Spleen (tissue), 11 donors: ENCODE measurements at regions not wholly inside any gene's neighbourhood (a gene's known extent, or its start where the extent isn't known, plus 50 kb on each side); places are given as distances from the start of the nearest gene placed in this dataset.

Experiments
- DNase-seq: peaks from one replicate; pipeline ENCODE4 v3.0.0-alpha.2; 2020
- H3K27ac ChIP-seq, 8 donors: fragments of 200-600 bp; sonication (generic) in 7 of 8; 1 replicate in 4 of 8; 2 replicates in 4 of 8; pipeline versions ENCODE4 v1.5.0 to v1.8.0; 2016 to 2021; ENCODE audit warnings: inconsistent platforms in 4 of 8, mild to moderate bottlenecking in 4 of 8, moderate library complexity in 1 of 8
- H3K27me3 ChIP-seq, 7 donors: fragments of 200-600 bp; sonication (generic) in 6 of 7; replicated peaks in 1 of 7; 1 replicate in 4 of 7; 2 replicates in 3 of 7; pipeline versions ENCODE4 v1.5.0 to v1.8.0; 2016 to 2021; ENCODE audit warnings: inconsistent platforms in 3 of 7, mild to moderate bottlenecking in 1 of 7
- H3K36me3 ChIP-seq, 6 donors: fragments of 200-600 bp; sonication (generic) in 5 of 6; 1 replicate in 4 of 6; 2 replicates in 2 of 6; pipeline versions ENCODE4 v1.5.0 to v1.8.0; 2016 to 2021; ENCODE audit warnings: inconsistent platforms in 2 of 6
- H3K4me1 ChIP-seq, 6 donors: fragments of 200-600 bp; sonication (generic) in 5 of 6; 1 replicate in 3 of 6; 2 replicates in 3 of 6; pipeline versions ENCODE4 v1.5.0 to v1.8.0; 2016 to 2021; ENCODE audit warnings: inconsistent platforms in 3 of 6
- H3K4me3 ChIP-seq, 8 donors: fragments of 200-600 bp; sonication (generic) in 7 of 8; 1 replicate in 4 of 8; 2 replicates in 4 of 8; pipeline versions ENCODE4 v1.5.0 to v1.8.0; 2016 to 2021; ENCODE audit warnings: inconsistent platforms in 4 of 8, mild to moderate bottlenecking in 4 of 8, moderate library complexity in 2 of 8
- H3K9me3 ChIP-seq, 8 donors: fragments of 200-600 bp; sonication (generic) in 7 of 8; 1 replicate in 4 of 8; 2 replicates in 4 of 8; pipeline versions ENCODE4 v1.5.0 to v1.8.0; 2016 to 2021; ENCODE audit warnings: inconsistent platforms in 4 of 8
- CTCF ChIP-seq, 11 experiments: fragments of 200-600 bp in 7 of 11; fragments of 450-650 bp in 4 of 11; sonication (generic) in 4 of 11; IDR thresholded peaks in 8 of 11; conservative IDR thresholded peaks in 3 of 11; 1 replicate in 7 of 11; 2 replicates in 4 of 11; pipeline versions ENCODE4 v1.4.0 to v1.8.0; 2016 to 2021; ENCODE audit warnings: antibody characterized with exemption in 11 of 11, inconsistent platforms in 4 of 11, mild to moderate bottlenecking in 1 of 11
- POLR2A ChIP-seq, 3 donors: fragments of 450-650 bp; IDR thresholded peaks; one replicate each; pipeline ENCODE4 v1.5.1; 2017; ENCODE audit warnings: antibody characterized with exemption in 3 of 3, mild to moderate bottlenecking in 1 of 3
- POLR2AphosphoS5 ChIP-seq, 3 donors: sonication (generic); formaldehyde crosslinking; IDR thresholded peaks; one replicate each; pipeline ENCODE4 v1.5.1; 2017; ENCODE audit warnings: antibody characterized with exemption in 3 of 3
- WGBS, 5 donors: extraction: QIAGEN DNeasy Blood & Tissue Kit in 3 of 5; methylation state at CpG; one replicate each; pipeline versions ENCODE4 v1.1.5 to v1.1.7; 2013 to 2018; 5-methylcytosine and 5-hydroxymethylcytosine counted together
- intact Hi-C: fragments of 100-400 bp; cut with DNase I; formaldehyde crosslinking; loops from one replicate; pipeline ENCODE4 v1.15.0; 2023; ENCODE audit warnings: low total_unique reads
- donor health status: healthy with polysubstance abuse.
- donor health status: DM: no; HTN: no; CAD: no; lungs with moderate emphysema.
- donor health status: DM: no; HTN: no; CAD: no.
- donor health status: Bipolar disorder and iron deficiency.
- donor health status: healthy.
- donor health status: DM: no; HTN: no; CAD: no.
- donor health status: DM: yes; HTN: yes; CAD: no.

- TF ChIP-seq POLR2AphosphoS5 (IDR thresholded peaks at IDR 0.05) = no peak
- TF ChIP-seq CTCF (IDR thresholded peaks at IDR 0.05 in 8 of 11, conservative IDR thresholded peaks at IDR 0.05 in 3 of 11) = no peak
- no peak for TF ChIP-seq POLR2A (IDR thresholded peaks at IDR 0.05)
- no peaks in the 10 kb centered on the region for H3K4me1 ChIP-seq
- peaks cover 0 to 20% (median 2%) of the 10 kb centered on the region in 8 donors for H3K9me3 ChIP-seq
- H3K4me3 ChIP-seq = no peak overlapping the region
- WGBS, 5 donors = 76 to 93% (median 84%) methylated on average over 2 of the region's 2 CpGs
- intact Hi-C loops = no loop called here
- no peak for DNase-seq
- H3K36me3 ChIP-seq = no peaks in the 10 kb centered on the region
- H3K27me3 ChIP-seq = no peaks in the 10 kb centered on the region
- no peak overlapping the region for H3K27ac ChIP-seq
Observed at GRCh38 chr5:4359847-4360246, 764.2 kb downstream of the IRX1 start.

GRCh38 chr5:4361753-4362152 lies 766.1 kb downstream of the IRX1 start:
- intact Hi-C loops = no loop called here
- no peaks in the 10 kb centered on the region for H3K36me3 ChIP-seq
- no peaks in the 10 kb centered on the region for H3K4me1 ChIP-seq
- peaks cover 0 to 13% (median 0%) of the 10 kb centered on the region in 8 donors for H3K9me3 ChIP-seq
- no peak overlapping the region for H3K4me3 ChIP-seq
- 68 to 80% (median 76%) methylated on average over 3 of the region's 3 CpGs for WGBS, 5 donors
- H3K27me3 ChIP-seq = no peaks in the 10 kb centered on the region
- no peak overlapping the region for H3K27ac ChIP-seq
- DNase-seq = no peak
- TF ChIP-seq POLR2A (IDR thresholded peaks at IDR 0.05) (no peak), POLR2AphosphoS5 (IDR thresholded peaks at IDR 0.05) (no peak), CTCF (IDR thresholded peaks at IDR 0.05 in 8 of 11, conservative IDR thresholded peaks at IDR 0.05 in 3 of 11) (no peak)

- H3K27ac ChIP-seq = no peak overlapping the region
- no peaks in the 10 kb centered on the region for H3K4me1 ChIP-seq
- intact Hi-C loops = no loop called here
- TF ChIP-seq POLR2A (IDR thresholded peaks at IDR 0.05) = no peak
- no peak for TF ChIP-seq CTCF (IDR thresholded peaks at IDR 0.05 in 8 of 11, conservative IDR thresholded peaks at IDR 0.05 in 3 of 11)
- WGBS, 5 donors = 77 to 93% (median 86%) methylated on average over 2 of the region's 2 CpGs
- H3K27me3 ChIP-seq = no peaks in the 10 kb centered on the region
- peaks cover 0 to 6% (median 0%) of the 10 kb centered on the region in 8 donors for H3K9me3 ChIP-seq
- no peaks in the 10 kb centered on the region for H3K36me3 ChIP-seq
- H3K4me3 ChIP-seq = no peak overlapping the region
- DNase-seq = no peak
Observed at GRCh38 chr5:4362411-4362810, 766.8 kb downstream of the IRX1 start.

- TF ChIP-seq POLR2AphosphoS5 (IDR thresholded peaks at IDR 0.05) = no peak
- TF ChIP-seq CTCF (IDR thresholded peaks at IDR 0.05 in 8 of 11, conservative IDR thresholded peaks at IDR 0.05 in 3 of 11) = no peak
- no peak for TF ChIP-seq POLR2A (IDR thresholded peaks at IDR 0.05)
Observed at GRCh38 chr5:4363045-4363444, 767.4 kb downstream of the IRX1 start.

More at GRCh38 chr5:4363045-4363444, 767.4 kb downstream of the IRX1 start:
- 3 to 47% (median 25%) methylated on average over 1 to 2 of the region's 2 CpGs for WGBS, 5 donors
- H3K4me1 ChIP-seq = no peaks in the 10 kb centered on the region
- DNase-seq = no peak
- intact Hi-C loops = no loop called here
- no peaks in the 10 kb centered on the region for H3K36me3 ChIP-seq
- no peak overlapping the region for H3K27ac ChIP-seq
- no peaks in the 10 kb centered on the region for H3K27me3 ChIP-seq
- H3K9me3 ChIP-seq = peaks cover 0 to 1% (median 0%) of the 10 kb centered on the region in 8 donors
- no peak overlapping the region for H3K4me3 ChIP-seq
